GM12878 (cell line): ENCODE measurements at regions not wholly inside any gene's neighbourhood (a gene's known extent, or its start where the extent isn't known, plus 50 kb on each side); places are given as distances from the start of the nearest gene placed in this dataset.

Experiments
- ATAC-seq: fragments of 200-7000 bp; cut with Tn5 transposase; 3 replicates; pipeline ENCODE4 v1.9.1; 2020; ENCODE audit warnings: mild to moderate bottlenecking, moderate library complexity
- BruUV-seq: library from RNA; stranded (reverse); fragments of 400-500 nt; replicated peaks from 2 replicates; lab custom pipeline; 2021; lab: Mats Ljungman, UMichigan
- CTCF ChIA-PET: fragments of 300-600 bp; sonication (Branson Sonifier 250); formaldehyde crosslinking; extraction: SDS; loops from one replicate; lab custom pipeline; 2021; ENCODE audit warnings: inconsistent platforms; lab: Yijun Ruan, JAX
- POLR2A ChIA-PET: fragments of 350-600 bp; formaldehyde crosslinking; extraction: SDS; loops from one replicate; lab custom pipeline; 2021; ENCODE audit warnings: inconsistent platforms; lab: Charles Lee
- RAD21 ChIA-PET: fragments of 300-600 bp; sonication (Branson Sonifier 250); formaldehyde crosslinking; loops from one replicate; lab custom pipeline; 2023; ENCODE audit warnings: antibody characterized with exemption; ENCODE audit not compliant: unreplicated experiment; lab: Charles Lee
- SMC1A ChIA-PET: fragments of 300-600 bp; sonication (Branson Sonifier 250); formaldehyde crosslinking; loops from one replicate; lab custom pipeline; 2023; ENCODE audit not compliant: unreplicated experiment, uncharacterized antibody; lab: Charles Lee
- DNase-seq: peaks from one replicate; pipeline ENCODE4 v3.0.0-alpha.2; 2011; ENCODE audit warnings: low read depth, low spot score
- FAIRE-seq: peaks from 3 replicates; lab custom pipeline; 2011; peaks lifted over from hg19 to GRCh38; lab: Jason Lieb, UNC
- H2AFZ ChIP-seq: 2 replicates; pipeline ENCODE4 v1.6.0; 2011; ENCODE audit warnings: low read depth, low read length, control low read depth; ENCODE audit not compliant: control insufficient read depth
- H3K27ac ChIP-seq: 2 replicates; pipeline ENCODE4 v1.5.1; 2011; ENCODE audit warnings: control low read depth; ENCODE audit not compliant: control insufficient read depth, insufficient read depth
- H3K27me3 ChIP-seq, 2 experiments: replicated peaks in 1 of 2; 2 replicates each; pipeline versions ENCODE4 v1.6.0 to v1.6.1; 2011; ENCODE audit warnings: low read length in 1 of 2; ENCODE audit not compliant: control insufficient read depth in 2 of 2, insufficient read depth in 2 of 2
- H3K36me3 ChIP-seq, 2 experiments: 2 replicates each; pipeline ENCODE4 v1.5.1; 2011; ENCODE audit warnings: low read length in 1 of 2; ENCODE audit not compliant: control insufficient read depth in 2 of 2, insufficient read depth in 2 of 2
- H3K4me1 ChIP-seq: 2 replicates; pipeline ENCODE4 v1.6.1; 2011; ENCODE audit warnings: mild to moderate bottlenecking, low read length, moderate library complexity, mixed read lengths; ENCODE audit not compliant: control insufficient read depth, insufficient read depth
- H3K4me2 ChIP-seq: 2 replicates; pipeline ENCODE4 v1.6.0; 2011; ENCODE audit warnings: control low read depth; ENCODE audit not compliant: control insufficient read depth, insufficient read depth
- H3K4me3 ChIP-seq: fragments of 200-600 bp; sonication (generic); 2 replicates; pipeline ENCODE4 v1.5.1; 2016
- H3K79me2 ChIP-seq: 2 replicates; pipeline ENCODE4 v1.6.0; 2011; ENCODE audit warnings: low read length; ENCODE audit not compliant: control insufficient read depth, insufficient read depth
- H3K9ac ChIP-seq: 2 replicates; pipeline ENCODE4 v1.8.0; 2011; ENCODE audit warnings: low read length, control low read depth, mixed read lengths; ENCODE audit not compliant: control insufficient read depth, insufficient read depth
- H3K9me3 ChIP-seq: replicated peaks from 3 replicates; pipeline ENCODE4 v1.5.1; 2011; ENCODE audit warnings: mild to moderate bottlenecking, low read length; ENCODE audit not compliant: control insufficient read depth, insufficient read depth
- H4K20me1 ChIP-seq: 2 replicates; pipeline ENCODE4 v1.6.0; 2011; ENCODE audit not compliant: control insufficient read depth, insufficient read depth
- ETV6 ChIP-seq, 2 experiments: fragments of 450-650 bp in 1 of 2; IDR thresholded peaks in 1 of 2; conservative IDR thresholded peaks in 1 of 2; 2 replicates each; pipeline ENCODE4 v1.6.1; 2014; ENCODE audit warnings: antibody characterized with exemption in 1 of 2, borderline replicate concordance in 1 of 2, low read depth in 1 of 2, mild to moderate bottlenecking in 1 of 2, moderate library complexity in 1 of 2
- GABPA ChIP-seq: IDR thresholded peaks from 2 replicates; pipeline ENCODE4 v1.6.1; 2014; ENCODE audit warnings: antibody characterized with exemption, low read depth, mild to moderate bottlenecking, inconsistent platforms
- GATAD2B ChIP-seq: fragments of 450-650 bp; conservative IDR thresholded peaks from 2 replicates; pipeline ENCODE4 v1.6.1; 2017; ENCODE audit warnings: low read depth, mild to moderate bottlenecking, moderate library complexity
- MYB ChIP-seq: fragments of 150-350 bp; IDR thresholded peaks from 2 replicates; pipeline ENCODE4 v1.6.1; 2014; ENCODE audit warnings: mild to moderate bottlenecking, low read depth, low read length, borderline replicate concordance
- POLR2AphosphoS2 ChIP-seq: IDR thresholded peaks from 2 replicates; pipeline ENCODE4 v1.6.1; 2011; ENCODE audit warnings: low read depth, mild to moderate bottlenecking, low read length, improper control_type of control experiment, moderate library complexity
- SMAD5 ChIP-seq: IDR thresholded peaks from 2 replicates; pipeline ENCODE4 v1.6.1; 2016; ENCODE audit warnings: antibody characterized with exemption, low read depth
- ZBED1 ChIP-seq: IDR thresholded peaks from 2 replicates; pipeline ENCODE4 v1.6.1; 2016; ENCODE audit warnings: borderline replicate concordance
- WGBS: methylation state at CpG from one replicate; pipeline ENCODE4 v1.1.6; 2016; ENCODE audit warnings: low lambda C conversion rate; ENCODE audit not compliant: insufficient replicate concordance, insufficient coverage; ENCODE audit errors: missing lambda C conversion rate; 5-methylcytosine and 5-hydroxymethylcytosine counted together
- in situ Hi-C: fragments of 300-500 bp; cut with MboI; formaldehyde crosslinking; loops from 9 replicates; pipeline ENCODE4 v1.14.3; 2018; ENCODE audit warnings: mixed read lengths
- intact Hi-C: fragments of 100-400 bp; cut with micrococcal nuclease; formaldehyde crosslinking; loops from one replicate; pipeline ENCODE4 v1.14.2; 2022; ENCODE audit not compliant: unreplicated experiment
- TF ChIP-seq, protein P1 (sequence below): fragments of 450-650 bp; conservative IDR thresholded peaks from 2 replicates; pipeline ENCODE4 v1.6.1; 2017; ENCODE audit warnings: mild to moderate bottlenecking, moderate library complexity
- TF ChIP-seq, protein P2 (sequence below): fragments of 450-650 bp; IDR thresholded peaks from 2 replicates; pipeline ENCODE4 v1.6.1; 2016; ENCODE audit warnings: mild to moderate bottlenecking, moderate library complexity, borderline replicate concordance

DNA sequence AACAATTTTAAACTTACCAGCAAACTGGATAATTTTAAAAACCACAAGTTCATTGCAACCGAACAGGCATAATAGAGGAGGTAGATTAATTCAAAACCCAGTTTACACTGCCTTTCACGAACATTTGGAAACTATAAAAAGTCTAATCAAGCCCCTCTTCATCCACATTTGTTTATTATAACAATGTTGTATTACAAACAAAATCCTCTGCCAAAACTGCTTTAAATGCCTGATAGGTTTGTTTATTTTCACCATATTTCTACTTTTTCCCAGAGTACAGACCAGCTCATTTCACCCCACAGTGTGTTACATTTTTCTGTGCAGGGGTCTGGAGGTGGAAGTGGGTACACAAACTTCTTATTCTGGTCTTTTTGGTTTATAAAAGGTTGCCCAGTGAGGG lies 184.2 kb downstream of the OSR1 start (continued):
- TF ChIP-seq, protein P1, sequence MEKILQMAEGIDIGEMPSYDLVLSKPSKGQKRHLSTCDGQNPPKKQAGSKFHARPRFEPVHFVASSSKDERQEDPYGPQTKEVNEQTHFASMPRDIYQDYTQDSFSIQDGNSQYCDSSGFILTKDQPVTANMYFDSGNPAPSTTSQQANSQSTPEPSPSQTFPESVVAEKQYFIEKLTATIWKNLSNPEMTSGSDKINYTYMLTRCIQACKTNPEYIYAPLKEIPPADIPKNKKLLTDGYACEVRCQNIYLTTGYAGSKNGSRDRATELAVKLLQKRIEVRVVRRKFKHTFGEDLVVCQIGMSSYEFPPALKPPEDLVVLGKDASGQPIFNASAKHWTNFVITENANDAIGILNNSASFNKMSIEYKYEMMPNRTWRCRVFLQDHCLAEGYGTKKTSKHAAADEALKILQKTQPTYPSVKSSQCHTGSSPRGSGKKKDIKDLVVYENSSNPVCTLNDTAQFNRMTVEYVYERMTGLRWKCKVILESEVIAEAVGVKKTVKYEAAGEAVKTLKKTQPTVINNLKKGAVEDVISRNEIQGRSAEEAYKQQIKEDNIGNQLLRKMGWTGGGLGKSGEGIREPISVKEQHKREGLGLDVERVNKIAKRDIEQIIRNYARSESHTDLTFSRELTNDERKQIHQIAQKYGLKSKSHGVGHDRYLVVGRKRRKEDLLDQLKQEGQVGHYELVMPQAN: no peak
- no peak for TF ChIP-seq GATAD2B
- TF ChIP-seq, protein P2, sequence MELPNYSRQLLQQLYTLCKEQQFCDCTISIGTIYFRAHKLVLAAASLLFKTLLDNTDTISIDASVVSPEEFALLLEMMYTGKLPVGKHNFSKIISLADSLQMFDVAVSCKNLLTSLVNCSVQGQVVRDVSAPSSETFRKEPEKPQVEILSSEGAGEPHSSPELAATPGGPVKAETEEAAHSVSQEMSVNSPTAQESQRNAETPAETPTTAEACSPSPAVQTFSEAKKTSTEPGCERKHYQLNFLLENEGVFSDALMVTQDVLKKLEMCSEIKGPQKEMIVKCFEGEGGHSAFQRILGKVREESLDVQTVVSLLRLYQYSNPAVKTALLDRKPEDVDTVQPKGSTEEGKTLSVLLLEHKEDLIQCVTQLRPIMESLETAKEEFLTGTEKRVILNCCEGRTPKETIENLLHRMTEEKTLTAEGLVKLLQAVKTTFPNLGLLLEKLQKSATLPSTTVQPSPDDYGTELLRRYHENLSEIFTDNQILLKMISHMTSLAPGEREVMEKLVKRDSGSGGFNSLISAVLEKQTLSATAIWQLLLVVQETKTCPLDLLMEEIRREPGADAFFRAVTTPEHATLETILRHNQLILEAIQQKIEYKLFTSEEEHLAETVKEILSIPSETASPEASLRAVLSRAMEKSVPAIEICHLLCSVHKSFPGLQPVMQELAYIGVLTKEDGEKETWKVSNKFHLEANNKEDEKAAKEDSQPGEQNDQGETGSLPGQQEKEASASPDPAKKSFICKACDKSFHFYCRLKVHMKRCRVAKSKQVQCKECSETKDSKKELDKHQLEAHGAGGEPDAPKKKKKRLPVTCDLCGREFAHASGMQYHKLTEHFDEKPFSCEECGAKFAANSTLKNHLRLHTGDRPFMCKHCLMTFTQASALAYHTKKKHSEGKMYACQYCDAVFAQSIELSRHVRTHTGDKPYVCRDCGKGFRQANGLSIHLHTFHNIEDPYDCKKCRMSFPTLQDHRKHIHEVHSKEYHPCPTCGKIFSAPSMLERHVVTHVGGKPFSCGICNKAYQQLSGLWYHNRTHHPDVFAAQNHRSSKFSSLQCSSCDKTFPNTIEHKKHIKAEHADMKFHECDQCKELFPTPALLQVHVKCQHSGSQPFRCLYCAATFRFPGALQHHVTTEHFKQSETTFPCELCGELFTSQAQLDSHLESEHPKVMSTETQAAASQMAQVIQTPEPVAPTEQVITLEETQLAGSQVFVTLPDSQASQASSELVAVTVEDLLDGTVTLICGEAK: no peak

DNA sequence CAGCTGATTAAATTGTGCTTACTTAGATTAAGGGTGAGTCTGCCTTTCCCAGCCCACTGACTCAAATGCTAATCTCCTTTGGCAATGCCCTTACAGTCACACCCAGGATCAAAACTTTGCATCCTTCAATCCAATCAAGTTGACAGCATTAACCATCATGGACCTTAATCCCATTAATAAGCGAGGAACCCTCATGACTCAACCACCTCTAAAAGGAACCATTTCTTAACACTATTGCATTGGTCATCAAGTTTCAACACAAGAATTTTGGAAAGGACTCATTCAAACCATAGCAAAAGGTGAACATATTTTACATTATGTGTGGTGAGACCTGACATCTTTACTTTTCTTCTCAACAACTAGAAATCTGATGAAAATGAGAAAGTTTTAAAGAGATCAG lies 187.0 kb downstream of the OSR1 start:
- Histone ChIP-seq H3K9ac (no peak overlapping the region), H2AFZ (no peak overlapping the region), H4K20me1 (no peaks in the 10 kb centered on the region), H3K79me2 (no peaks in the 10 kb centered on the region), H3K4me1 (no peaks in the 10 kb centered on the region), H3K4me3 (no peak overlapping the region), H3K27me3 (no peaks in the 10 kb centered on the region), H3K9me3 (no peaks in the 10 kb centered on the region), H3K27ac (no peak overlapping the region), H3K36me3 (no peaks in the 10 kb centered on the region), H3K4me2 (no peak overlapping the region)
- FAIRE-seq: no peak
- WGBS: 0% methylated on average over 1 of the region's 1 CpG
- ATAC-seq: no peak
- ChIA-PET POLR2A (no interaction called here), RAD21 (no interaction called here), SMC1A (no interaction called here), CTCF (no interaction called here)
- in situ Hi-C loops: no loop called here
- no TSS peak for BruUV-seq
- intact Hi-C loops: no loop called here
- no peak for DNase-seq
- no peak for TF ChIP-seq ZBED1
- TF ChIP-seq ETV6 (conservative IDR thresholded peaks at IDR 0.05 in 1 of 2, IDR thresholded peaks at IDR 0.05 in 1 of 2; ENCODE audit: borderline replicate concordance in 1 of 2, low read depth in 1 of 2): no peak
- TF ChIP-seq, protein P2: no peak
- TF ChIP-seq MYB: no peak
- no peak for TF ChIP-seq POLR2AphosphoS2
- no peak for TF ChIP-seq SMAD5
- TF ChIP-seq GABPA: no peak
